Natural killer cell (primary cell): ENCODE measurements at regions not wholly inside any gene's neighbourhood (a gene's known extent, or its start where the extent isn't known, plus 50 kb on each side); places are given as distances from the start of the nearest gene placed in this dataset.

ENCODE experiments used
- ATAC-seq, 3 donors: fragments of 150-1000 bp in 2 of 3; fragments of 200-7000 bp in 1 of 3; cut with Tn5 transposase; 1 replicate in 1 of 3; 2 replicates in 2 of 3; pipeline ENCODE4 v1.10.0; 2021; ENCODE audit warnings: mild to moderate bottlenecking in 2 of 3, moderate library complexity in 2 of 3
- DNase-seq, 2 donors: peaks; one replicate each; pipeline versions ENCODE4 v3.0.0 to v3.0.0-alpha.2; 2013 to 2021; ENCODE audit warnings: mixed read lengths in 1 of 2
- H3K27ac ChIP-seq: one replicate; pipeline ENCODE4 v1.5.1; 2013; ENCODE audit warnings: mild to moderate bottlenecking, low read length
- H3K27me3 ChIP-seq: one replicate; pipeline ENCODE4 v1.6.1; 2013; ENCODE audit warnings: low read length; ENCODE audit not compliant: control insufficient read depth, insufficient read depth
- H3K36me3 ChIP-seq: one replicate; pipeline ENCODE4 v1.6.1; 2013; ENCODE audit warnings: low read length; ENCODE audit not compliant: control insufficient read depth, insufficient read depth
- H3K4me1 ChIP-seq: one replicate; pipeline ENCODE4 v1.6.1; 2013; ENCODE audit warnings: low read length; ENCODE audit not compliant: control insufficient read depth, insufficient read depth
- H3K4me3 ChIP-seq: one replicate; pipeline ENCODE4 v1.5.1; 2013; ENCODE audit warnings: low read length
- H3K9me3 ChIP-seq: one replicate; pipeline ENCODE4 v1.6.1; 2013; ENCODE audit warnings: low read length; ENCODE audit not compliant: control insufficient read depth, insufficient read depth
- H3K27ac Mint-ChIP-seq, 2 donors: one replicate each; pipeline ENCODE4 v1.8.0; 2022; ENCODE audit warnings: mild to moderate bottlenecking in 2 of 2, mixed read lengths in 2 of 2, moderate library complexity in 1 of 2
- H3K27me3 Mint-ChIP-seq, 2 donors: one replicate each; pipeline ENCODE4 v1.8.0; 2022; ENCODE audit warnings: low read depth in 2 of 2, mixed read lengths in 2 of 2
- H3K36me3 Mint-ChIP-seq: one replicate; pipeline ENCODE4 v1.8.0; 2022; ENCODE audit warnings: mixed read lengths
- H3K4me1 Mint-ChIP-seq, 2 donors: one replicate each; pipeline ENCODE4 v1.8.0; 2022; ENCODE audit warnings: mixed read lengths in 2 of 2
- H3K4me3 Mint-ChIP-seq: one replicate; pipeline ENCODE4 v1.8.0; 2022; ENCODE audit warnings: mild to moderate bottlenecking, moderate library complexity, mixed read lengths
- H3K9me3 Mint-ChIP-seq, 2 donors: one replicate each; pipeline ENCODE4 v1.8.0; 2022; ENCODE audit warnings: mixed read lengths in 2 of 2
- WGBS: methylation state at CpG from one replicate; pipeline ENCODE4 v1.1.7; 2013; ENCODE audit warnings: missing lambda C conversion rate; ENCODE audit not compliant: insufficient coverage; 5-methylcytosine and 5-hydroxymethylcytosine counted together
- intact Hi-C: fragments of 100-400 bp; cut with micrococcal nuclease; formaldehyde crosslinking; loops from one replicate; pipeline ENCODE4 v1.14.2; 2022
- TF ChIP-seq, protein P1 (sequence below): fragments of 200-600 bp; IDR thresholded peaks from one replicate; pipeline ENCODE4 v1.8.0; 2022; ENCODE audit warnings: antibody characterized with exemption

DNA sequence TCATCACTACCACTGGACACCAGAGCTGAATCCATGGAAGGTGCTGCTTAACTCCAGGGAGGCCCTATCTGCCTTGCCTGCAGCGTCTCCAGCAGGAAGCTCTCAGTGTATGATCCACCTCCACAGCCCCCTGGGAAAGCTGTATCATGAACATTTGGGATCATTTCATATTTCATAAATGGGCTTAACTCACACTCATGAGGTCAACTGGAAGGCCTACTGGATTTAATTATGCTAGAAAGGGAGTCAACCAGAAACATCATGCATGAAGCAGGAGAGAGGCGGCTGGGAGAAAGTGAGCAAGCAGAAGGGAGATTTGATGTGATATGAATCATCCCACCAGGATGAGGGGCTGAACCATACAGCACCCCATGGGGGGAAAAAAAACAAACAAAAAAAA lies 537.7 kb downstream of the TNS1 start:
- ATAC-seq: no peak
- H3K4me1 Mint-ChIP-seq: no peaks in the 10 kb centered on the region
- H3K27ac Mint-ChIP-seq: no peak overlapping the region
- no peak overlapping the region for H3K4me3 Mint-ChIP-seq
- WGBS: 85% methylated on average over 2 of the region's 2 CpGs
- no peak overlapping the region for H3K4me3 ChIP-seq
- H3K27me3 ChIP-seq: no peaks in the 10 kb centered on the region
- TF ChIP-seq, protein P1, sequence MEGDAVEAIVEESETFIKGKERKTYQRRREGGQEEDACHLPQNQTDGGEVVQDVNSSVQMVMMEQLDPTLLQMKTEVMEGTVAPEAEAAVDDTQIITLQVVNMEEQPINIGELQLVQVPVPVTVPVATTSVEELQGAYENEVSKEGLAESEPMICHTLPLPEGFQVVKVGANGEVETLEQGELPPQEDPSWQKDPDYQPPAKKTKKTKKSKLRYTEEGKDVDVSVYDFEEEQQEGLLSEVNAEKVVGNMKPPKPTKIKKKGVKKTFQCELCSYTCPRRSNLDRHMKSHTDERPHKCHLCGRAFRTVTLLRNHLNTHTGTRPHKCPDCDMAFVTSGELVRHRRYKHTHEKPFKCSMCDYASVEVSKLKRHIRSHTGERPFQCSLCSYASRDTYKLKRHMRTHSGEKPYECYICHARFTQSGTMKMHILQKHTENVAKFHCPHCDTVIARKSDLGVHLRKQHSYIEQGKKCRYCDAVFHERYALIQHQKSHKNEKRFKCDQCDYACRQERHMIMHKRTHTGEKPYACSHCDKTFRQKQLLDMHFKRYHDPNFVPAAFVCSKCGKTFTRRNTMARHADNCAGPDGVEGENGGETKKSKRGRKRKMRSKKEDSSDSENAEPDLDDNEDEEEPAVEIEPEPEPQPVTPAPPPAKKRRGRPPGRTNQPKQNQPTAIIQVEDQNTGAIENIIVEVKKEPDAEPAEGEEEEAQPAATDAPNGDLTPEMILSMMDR: no peak
- no peaks in the 10 kb centered on the region for H3K36me3 ChIP-seq
- no peak overlapping the region for H3K27ac ChIP-seq
- H3K4me1 ChIP-seq: no peaks in the 10 kb centered on the region
- intact Hi-C loops: no loop called here
- DNase-seq: no peak
- H3K9me3 ChIP-seq: no peaks in the 10 kb centered on the region
- H3K27me3 Mint-ChIP-seq: no peaks in the 10 kb centered on the region
- H3K36me3 Mint-ChIP-seq: no peaks in the 10 kb centered on the region
- no peaks in the 10 kb centered on the region for H3K9me3 Mint-ChIP-seq

DNA sequence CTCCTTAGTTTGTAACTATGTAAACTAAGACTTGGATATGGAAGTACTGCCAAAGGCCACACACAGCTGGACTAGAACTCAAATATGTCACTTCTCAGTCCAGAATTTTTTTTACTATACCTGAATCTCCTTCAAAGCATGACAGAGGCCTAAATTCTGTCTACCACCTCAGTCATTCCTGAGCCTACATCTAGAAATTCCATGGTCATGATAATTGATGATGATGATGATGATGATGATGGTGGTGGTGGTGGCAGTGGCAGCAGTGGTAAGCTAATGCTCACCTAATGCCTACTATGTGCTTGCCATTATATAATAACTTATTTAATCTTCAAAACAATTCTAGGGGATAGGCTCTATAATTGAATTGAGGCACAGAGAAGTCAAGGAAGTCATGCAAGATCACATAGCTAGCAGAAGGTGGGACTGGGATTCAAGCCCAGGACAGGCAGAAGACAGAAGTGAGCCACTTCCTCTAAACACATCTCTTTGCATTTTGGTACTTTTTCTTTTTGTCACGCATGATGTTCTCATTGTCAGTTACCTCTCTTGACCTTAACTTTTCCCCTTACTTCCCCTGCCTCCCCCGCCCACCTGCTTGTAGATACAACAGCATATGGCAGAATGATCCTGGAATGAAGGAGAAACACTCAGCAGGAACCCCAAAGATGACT lies 539.3 kb downstream of the TNS1 start:
- no peaks in the 10 kb centered on the region for H3K9me3 ChIP-seq
- Mint-ChIP-seq H3K27me3 (no peaks in the 10 kb centered on the region), H3K4me1 (no peaks in the 10 kb centered on the region), H3K4me3 (no peak overlapping the region), H3K36me3 (no peaks in the 10 kb centered on the region), H3K9me3 (no peaks in the 10 kb centered on the region), H3K27ac (no peak overlapping the region)
- WGBS: 92% methylated on average over 2 of the region's 2 CpGs
- H3K4me3 ChIP-seq: no peak overlapping the region
- DNase-seq (no peak), ATAC-seq (no peak)
- H3K27ac ChIP-seq: no peak overlapping the region
- no peaks in the 10 kb centered on the region for H3K36me3 ChIP-seq
- no peaks in the 10 kb centered on the region for H3K27me3 ChIP-seq
- intact Hi-C loops: no loop called here
- TF ChIP-seq, protein P1: no peak
- no peaks in the 10 kb centered on the region for H3K4me1 ChIP-seq

DNA sequence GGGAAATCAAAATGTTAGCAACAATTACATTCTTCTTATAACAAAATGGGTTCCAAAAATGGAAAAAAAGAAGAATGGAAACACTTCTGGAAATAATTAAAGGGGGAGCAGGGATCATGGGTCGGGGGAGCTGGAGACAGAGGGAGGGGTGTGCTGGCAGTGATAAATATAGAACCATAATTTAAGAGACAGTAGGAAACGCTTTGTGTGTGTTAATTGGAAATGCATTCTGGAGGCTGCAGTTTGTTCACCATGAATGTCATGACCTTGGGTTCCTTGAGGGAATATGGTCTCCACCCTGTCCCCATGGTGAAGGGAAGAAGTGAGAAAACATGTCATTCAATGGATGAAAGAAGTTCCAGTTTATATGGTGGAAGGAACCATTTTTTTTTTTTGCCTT lies 540.7 kb downstream of the TNS1 start:
- TF ChIP-seq, protein P1: no peak
- no peak for ATAC-seq
- Histone ChIP-seq H3K27ac (no peak overlapping the region), H3K9me3 (no peaks in the 10 kb centered on the region), H3K36me3 (no peaks in the 10 kb centered on the region), H3K4me1 (no peaks in the 10 kb centered on the region), H3K27me3 (no peaks in the 10 kb centered on the region), H3K4me3 (no peak overlapping the region)
- Mint-ChIP-seq H3K27me3 (no peaks in the 10 kb centered on the region), H3K36me3 (no peaks in the 10 kb centered on the region), H3K4me1 (no peaks in the 10 kb centered on the region), H3K27ac (no peak overlapping the region), H3K4me3 (no peak overlapping the region), H3K9me3 (peaks cover 0 to 2% of the 10 kb centered on the region in 2 donors)
- WGBS: 79% methylated on average over 2 of the region's 2 CpGs
- no peak for DNase-seq
- intact Hi-C loops: no loop called here

DNA sequence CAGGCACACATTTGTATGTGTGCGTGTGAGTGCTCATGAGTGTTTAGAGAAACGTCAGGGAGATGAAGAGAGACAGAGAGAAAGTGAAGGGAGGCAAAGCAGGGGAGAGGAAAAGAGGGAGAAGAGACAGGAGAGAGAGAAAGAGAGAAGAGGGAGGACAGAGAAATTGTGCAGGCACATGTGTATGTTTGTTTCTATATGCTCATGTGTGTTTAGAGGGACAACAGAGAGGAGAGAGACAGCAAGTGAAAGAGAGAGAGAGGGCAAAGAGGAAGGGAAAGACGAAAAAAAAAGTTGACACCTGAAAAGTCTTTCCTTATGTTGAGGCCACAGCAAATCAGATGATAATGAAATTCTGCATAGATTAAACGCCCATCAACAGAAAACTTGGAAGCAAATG lies 541.1 kb downstream of the TNS1 start:
- no peak overlapping the region for H3K4me3 Mint-ChIP-seq
- no peak for ATAC-seq

More for the DNA sequence above, 541.1 kb downstream of the TNS1 start:
- Histone ChIP-seq H3K27me3 (no peaks in the 10 kb centered on the region), H3K9me3 (no peaks in the 10 kb centered on the region), H3K4me3 (no peak overlapping the region), H3K4me1 (no peaks in the 10 kb centered on the region), H3K36me3 (no peaks in the 10 kb centered on the region), H3K27ac (no peak overlapping the region)
- TF ChIP-seq, protein P1: no peak
- no peak for DNase-seq
- H3K27ac Mint-ChIP-seq: no peak overlapping the region
- H3K36me3 Mint-ChIP-seq: no peaks in the 10 kb centered on the region
- H3K27me3 Mint-ChIP-seq: no peaks in the 10 kb centered on the region
- 82% methylated on average over 4 of the region's 4 CpGs for WGBS
- intact Hi-C loops: no loop called here
- H3K9me3 Mint-ChIP-seq: peaks cover 0 to 2% of the 10 kb centered on the region in 2 donors
- H3K4me1 Mint-ChIP-seq: no peaks in the 10 kb centered on the region
